Peyer's patch (tissue), 4 donors: ENCODE measurements at regions not wholly inside any gene's neighbourhood (a gene's known extent, or its start where the extent isn't known, plus 50 kb on each side); places are given as distances from the start of the nearest gene placed in this dataset.

ENCODE experiments used
- CTCF ChIP-seq, 6 experiments: fragments of 450-650 bp in 4 of 6; fragments of 200-600 bp in 2 of 6; sonication (generic) in 1 of 6; IDR thresholded peaks; one replicate each; pipeline ENCODE4 v1.5.1; 2017 to 2019; ENCODE audit warnings: antibody characterized with exemption in 6 of 6, mild to moderate bottlenecking in 3 of 6, moderate library complexity in 1 of 6
- POLR2A ChIP-seq, 2 donors: fragments of 450-650 bp; IDR thresholded peaks; one replicate each; pipeline ENCODE4 v1.5.1; 2017; ENCODE audit warnings: antibody characterized with exemption in 2 of 2, mild to moderate bottlenecking in 2 of 2, moderate library complexity in 2 of 2

- TF ChIP-seq CTCF (IDR thresholded peaks at IDR 0.05) (no peak), POLR2A (IDR thresholded peaks at IDR 0.05) (no peak)
Observed at GRCh38 chr20:56956534-56956933, 309.9 kb downstream of the BMP7 start.
